A549 (cell line): ENCODE measurements at regions not wholly inside any gene's neighbourhood (a gene's known extent, or its start where the extent isn't known, plus 50 kb on each side); places are given as distances from the start of the nearest gene placed in this dataset.

Experiments
- ATAC-seq, 2 experiments: fragments of 200-7000 bp in 1 of 2; fragments of >200 bp in 1 of 2; cut with Nextera tagmentation in 1 of 2; cut with Tn5 transposase in 1 of 2; 3 replicates each; pipeline versions ENCODE4 v1.8.0 to v1.9.1; 2018 to 2020; ENCODE audit warnings: mild to moderate bottlenecking in 1 of 2, moderate library complexity in 1 of 2
- CTCF ChIA-PET: fragments of 300-600 bp; sonication (Branson Sonifier 250); formaldehyde crosslinking; extraction: SDS; loops from one replicate; lab custom pipeline; 2021; ENCODE audit warnings: antibody characterized with exemption, inconsistent platforms; lab: Yijun Ruan, JAX
- POLR2A ChIA-PET: fragments of 350-600 bp; formaldehyde crosslinking; extraction: SDS; loops from one replicate; lab custom pipeline; 2021; ENCODE audit warnings: antibody characterized with exemption, inconsistent platforms; lab: Yijun Ruan, JAX
- DNase-seq, 2 experiments: peaks; one replicate each; pipeline versions ENCODE4 v3.0.0 to v3.0.0-alpha.2; 2011 to 2016; ENCODE audit warnings: low read depth in 1 of 2, low spot score in 1 of 2
- FAIRE-seq: peaks from 2 replicates; lab custom pipeline; 2011; peaks lifted over from hg19 to GRCh38; lab: Jason Lieb, UNC
- H3K27ac ChIP-seq, 2 experiments: fragments of >200 bp; sonication (Bioruptor Twin); formaldehyde crosslinking; 3 replicates each; pipeline ENCODE4 v1.5.1; 2016 to 2017
- H3K4me1 ChIP-seq: fragments of >200 bp; sonication (Bioruptor Twin); formaldehyde crosslinking; 3 replicates; pipeline ENCODE4 v1.6.1; 2016
- H3K4me2 ChIP-seq: fragments of >200 bp; sonication (Bioruptor Twin); formaldehyde crosslinking; 3 replicates; pipeline ENCODE4 v1.6.1; 2016
- H3K4me3 ChIP-seq: fragments of >200 bp; sonication (Bioruptor Twin); formaldehyde crosslinking; 3 replicates; pipeline ENCODE4 v1.5.1; 2016
- H3K9me3 ChIP-seq: fragments of >200 bp; sonication (Bioruptor Twin); formaldehyde crosslinking; 3 replicates; pipeline ENCODE4 v1.6.1; 2016
- BHLHE40 ChIP-seq: IDR thresholded peaks from 2 replicates; pipeline ENCODE4 v1.6.1; 2012; ENCODE audit warnings: low read depth, low read length, inconsistent platforms
- CEBPB ChIP-seq, 2 experiments: fragments of >200 bp in 1 of 2; sonication (Bioruptor Twin) in 1 of 2; formaldehyde crosslinking in 1 of 2; IDR thresholded peaks; 2 replicates each; pipeline ENCODE4 v1.6.1; 2012 to 2016
- CHD4 ChIP-seq: fragments of 200-600 bp; sonication (generic); IDR thresholded peaks from 2 replicates; pipeline ENCODE4 v1.6.1; 2016; ENCODE audit warnings: antibody characterized with exemption, mild to moderate bottlenecking, borderline replicate concordance
- CTCF ChIP-seq: fragments of >200 bp; sonication (Bioruptor Twin); formaldehyde crosslinking; IDR thresholded peaks from 3 replicates; pipeline ENCODE4 v1.5.1; 2016
- EHF ChIP-seq: fragments of 250-450 bp; sonication (Bioruptor Pico); IDR thresholded peaks from 2 replicates; pipeline ENCODE4 v1.5.0; 2020; ENCODE audit warnings: mild to moderate bottlenecking
- ELK1 ChIP-seq: fragments of 150-350 bp; IDR thresholded peaks from 2 replicates; pipeline ENCODE4 v1.6.1; 2014; ENCODE audit warnings: low read depth, mild to moderate bottlenecking, low read length
- EP300 ChIP-seq, 2 experiments: fragments of >200 bp; sonication (Bioruptor Twin); formaldehyde crosslinking; IDR thresholded peaks; 2 replicates in 1 of 2; 3 replicates in 1 of 2; pipeline ENCODE4 v1.6.1; 2016 to 2017
- FOSB ChIP-seq: fragments of 250-450 bp; sonication (Bioruptor Pico); IDR thresholded peaks from 2 replicates; pipeline ENCODE4 v1.5.0; 2020; ENCODE audit warnings: mild to moderate bottlenecking, moderate library complexity
- FOSL2 ChIP-seq, 2 experiments: fragments of 450-650 bp in 1 of 2; fragments of >200 bp in 1 of 2; sonication (Bioruptor Twin) in 1 of 2; formaldehyde crosslinking; IDR thresholded peaks; 2 replicates each; pipeline versions ENCODE4 v1.5.0 to v1.6.1; 2016 to 2020; ENCODE audit warnings: mild to moderate bottlenecking in 1 of 2, moderate library complexity in 1 of 2
- FOXS1 ChIP-seq: fragments of 250-450 bp; sonication (Bioruptor Pico); IDR thresholded peaks from 2 replicates; pipeline ENCODE4 v1.5.0; 2020; ENCODE audit warnings: mild to moderate bottlenecking, moderate library complexity
- GATA3 ChIP-seq: IDR thresholded peaks from 2 replicates; pipeline ENCODE4 v1.6.1; 2012; ENCODE audit warnings: borderline replicate concordance
- HEYL ChIP-seq: fragments of 250-450 bp; sonication (Bioruptor Pico); IDR thresholded peaks from 2 replicates; pipeline ENCODE4 v1.8.0; 2021; ENCODE audit warnings: mild to moderate bottlenecking, moderate library complexity
- HMGXB4 ChIP-seq: fragments of 250-450 bp; sonication (Bioruptor Pico); IDR thresholded peaks from 2 replicates; pipeline ENCODE4 v1.5.0; 2021; ENCODE audit warnings: mild to moderate bottlenecking, moderate library complexity, borderline replicate concordance
- HOXB13 ChIP-seq: fragments of 250-450 bp; sonication (Bioruptor Pico); IDR thresholded peaks from 2 replicates; pipeline ENCODE4 v1.5.0; 2020; ENCODE audit warnings: low read depth, mild to moderate bottlenecking, moderate library complexity
- JUNB ChIP-seq: fragments of >200 bp; sonication (Bioruptor Twin); formaldehyde crosslinking; IDR thresholded peaks from 2 replicates; pipeline ENCODE4 v1.6.1; 2016
- KDM1A ChIP-seq: fragments of 200-600 bp; sonication (generic); IDR thresholded peaks from 2 replicates; pipeline ENCODE4 v1.6.1; 2016; ENCODE audit warnings: low read depth, mild to moderate bottlenecking
- KDM5A ChIP-seq: fragments of 200-600 bp; sonication (generic); IDR thresholded peaks from 2 replicates; pipeline ENCODE4 v1.6.1; 2016; ENCODE audit warnings: antibody characterized with exemption, mild to moderate bottlenecking
- MAZ ChIP-seq: fragments of 150-350 bp; IDR thresholded peaks from 2 replicates; pipeline ENCODE4 v1.6.1; 2014; ENCODE audit warnings: antibody characterized with exemption, low read depth, low read length, borderline replicate concordance
- NFE2L2 ChIP-seq: fragments of 150-350 bp; conservative IDR thresholded peaks from 2 replicates; pipeline ENCODE4 v1.6.1; 2014; ENCODE audit warnings: low read length
- POLR2A ChIP-seq: IDR thresholded peaks from 2 replicates; pipeline ENCODE4 v1.6.1; 2012; ENCODE audit warnings: mild to moderate bottlenecking, low read length
- RFX5 ChIP-seq: fragments of 450-650 bp; IDR thresholded peaks from 2 replicates; pipeline ENCODE4 v1.7.1; 2014; ENCODE audit warnings: antibody characterized with exemption, mild to moderate bottlenecking, moderate library complexity
- RNF2 ChIP-seq: fragments of 200-600 bp; sonication (generic); IDR thresholded peaks from 2 replicates; pipeline ENCODE4 v1.6.1; 2016; ENCODE audit warnings: low read depth, mild to moderate bottlenecking, antibody characterized with exemption, moderate library complexity, borderline replicate concordance
- SMC3 ChIP-seq: fragments of >200 bp; sonication (Bioruptor Twin); formaldehyde crosslinking; IDR thresholded peaks from 3 replicates; pipeline ENCODE4 v1.6.1; 2018; ENCODE audit warnings: inconsistent platforms
- SREBF2 ChIP-seq: fragments of 450-650 bp; IDR thresholded peaks from 2 replicates; pipeline ENCODE4 v1.6.1; 2014; ENCODE audit warnings: mild to moderate bottlenecking, moderate library complexity
- ZC3H11A ChIP-seq: fragments of 450-650 bp; IDR thresholded peaks from 2 replicates; pipeline ENCODE4 v1.6.1; 2014; ENCODE audit warnings: antibody characterized with exemption, mild to moderate bottlenecking
- WGBS: methylation state at CpG from one replicate; pipeline ENCODE4 v1.1.6; 2017; ENCODE audit errors: missing lambda C conversion rate; 5-methylcytosine and 5-hydroxymethylcytosine counted together

GRCh38 chr12:105960319-105961083 lies 178.3 kb downstream of the NUAK1 start (continued):
- TF ChIP-seq ELK1 (no peak), FOXS1 (CRISPR knock-in tag) (no peak), CHD4 (no peak), JUNB (peak; percentile 38; the same call in 1 of the 2 replicates), SMC3 (0 out of 3 replicates have a peak, but pooled peaks have one; percentile 7), BHLHE40 (no peak), CTCF (no peak), RFX5 (no peak), POLR2A (no peak), HOXB13 (CRISPR knock-in tag) (no peak), MAZ (no peak), EP300 (IDR thresholded peaks at IDR 0.05) (peak in 1 of 2 experiments; percentile 63; a peak in 2 of 5 replicates), KDM1A (no peak)

- no peak for ATAC-seq
- no peak overlapping the region for H3K27ac ChIP-seq
Observed at GRCh38 chr12:105961821-105962671, 176.7 kb downstream of the NUAK1 start.

GRCh38 chr12:105967038-105967776 lies 171.5 kb downstream of the NUAK1 start:
- H3K4me1 ChIP-seq, result no peaks in the 10 kb centered on the region; the same call in 2 of the 3 replicates
- ATAC-seq (no peak), FAIRE-seq (no peak), DNase-seq (no peak)
- no peaks in the 10 kb centered on the region for H3K9me3 ChIP-seq
- no peak overlapping the region for H3K27ac ChIP-seq
- ChIA-PET POLR2A (no interaction called here), CTCF (no interaction called here)
- no peak overlapping the region for H3K4me3 ChIP-seq
- 73% methylated on average over 5 of the region's 5 CpGs for WGBS
- H3K4me2 ChIP-seq, result no peak overlapping the region
- TF ChIP-seq EP300 (IDR thresholded peaks at IDR 0.05) (no peak), RNF2 (no peak), JUNB (no peak), RFX5 (no peak), HEYL (CRISPR knock-in tag) (no peak), GATA3 (no peak), FOSB (no peak), MAZ (no peak), ZC3H11A (no peak), EHF (no peak), KDM5A (no peak), HMGXB4 (CRISPR knock-in tag) (no peak), SMC3 (no peak), CEBPB (IDR thresholded peaks at IDR 0.05) (no peak), SREBF2 (no peak)

More at GRCh38 chr12:105961821-105962671, 176.7 kb downstream of the NUAK1 start:
- Histone ChIP-seq H3K4me2 (no peak overlapping the region), H3K4me1 (peaks cover 19% of the 10 kb centered on the region), H3K4me3 (no peak overlapping the region), H3K9me3 (no peaks in the 10 kb centered on the region)
- TF ChIP-seq NFE2L2 (no peak), FOSL2 (IDR thresholded peaks at IDR 0.05) (no peak), FOSL2 (CRISPR knock-in tag; IDR thresholded peaks at IDR 0.05) (peak; percentile 26; the same call in 1 of the 2 replicates)
- WGBS, result 75% methylated on average over 1 of the region's 1 CpG
- POLR2A ChIA-PET, result no interaction called here
- DNase-seq, result no peak
- CTCF ChIA-PET, result interaction anchor here (1.4 kb wide), 1 partner anchor 175 kb away, joined by 3 read pairs; no protein-coding TSS in a partner anchor
- no peak for FAIRE-seq
